ENCODE measurements at regions not wholly inside any gene's neighbourhood (a gene's known extent, or its start where the extent isn't known, plus 50 kb on each side); places are given as distances from the start of the nearest gene placed in this dataset.
A peak's percentile ranks its signal among the peaks of the same experiment; 100 is the strongest.
"Not testable (repeated sequence)": the region's sequence is repeated elsewhere in the genome, so short reads cannot be mapped to it uniquely, and the experiment has no call there.

DNA sequence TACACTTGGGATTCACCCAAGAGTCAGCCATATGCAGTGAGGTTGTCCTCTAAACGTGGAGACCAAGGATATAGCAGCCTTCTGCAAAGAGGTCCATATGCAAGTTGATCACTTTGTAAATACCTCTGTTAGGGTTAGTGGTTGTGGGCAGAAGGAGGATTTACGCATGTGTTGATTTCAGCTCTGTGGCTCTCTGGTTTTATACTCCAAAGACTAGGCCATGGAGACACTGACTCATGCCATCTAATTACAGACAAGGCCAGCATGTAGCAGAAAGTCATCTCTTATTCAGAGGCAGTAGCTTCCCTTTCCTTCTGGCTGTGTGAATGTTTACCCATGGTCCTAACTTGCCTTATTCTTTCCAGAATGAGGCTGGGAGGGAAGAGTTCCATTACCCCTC lies 140.9 kb upstream of the GOLGA6L4 start:
- not testable (repeated sequence) for DNase-seq (ENCODE audit: low read depth in 2 of 3, low spot score in 1 of 3)

DNA sequence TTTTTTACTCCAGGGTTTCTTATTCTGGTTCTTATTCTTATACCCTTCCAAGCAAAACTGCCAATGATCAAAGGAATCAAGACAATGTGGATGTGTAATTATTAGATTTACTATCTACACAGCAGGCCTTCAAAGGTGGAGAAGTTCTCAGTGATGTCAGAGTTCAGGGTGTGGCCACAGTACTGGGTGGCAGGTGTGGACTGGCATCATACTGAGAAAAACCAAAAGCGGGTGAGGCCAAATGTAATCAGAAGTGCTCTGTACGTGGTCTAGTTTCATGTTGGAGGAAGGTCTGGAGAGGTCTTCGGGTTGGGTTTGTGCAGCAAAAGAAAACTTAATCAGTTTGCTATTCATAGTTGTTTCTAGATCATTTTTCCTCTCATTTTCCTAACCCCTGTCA lies 138.5 kb upstream of the GOLGA6L4 start:
- not testable (repeated sequence) for DNase-seq (ENCODE audit: low read depth in 2 of 3, low spot score in 1 of 3)

DNA sequence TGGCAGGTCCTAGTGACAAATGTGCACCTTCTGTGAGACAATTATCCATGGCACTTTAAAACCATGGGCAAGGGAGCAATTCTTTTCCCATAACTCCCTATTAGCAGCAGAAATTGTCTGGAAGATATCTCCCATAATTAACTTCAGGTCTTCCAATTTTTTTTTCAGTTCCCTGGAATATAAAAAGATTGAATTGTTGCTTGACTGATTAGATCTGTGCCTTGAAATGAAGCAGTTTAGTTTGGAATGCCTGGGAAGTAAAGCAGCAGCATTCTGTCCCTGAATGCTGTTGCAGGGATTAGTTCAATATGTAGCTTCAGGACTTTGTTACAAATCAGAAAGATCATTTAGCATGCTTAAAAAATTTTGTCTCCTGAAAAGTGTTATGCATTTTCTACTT lies 137.0 kb upstream of the GOLGA6L4 start:
- DNase-seq (ENCODE audit: low read depth in 2 of 3, low spot score in 1 of 3), result no peak

DNA sequence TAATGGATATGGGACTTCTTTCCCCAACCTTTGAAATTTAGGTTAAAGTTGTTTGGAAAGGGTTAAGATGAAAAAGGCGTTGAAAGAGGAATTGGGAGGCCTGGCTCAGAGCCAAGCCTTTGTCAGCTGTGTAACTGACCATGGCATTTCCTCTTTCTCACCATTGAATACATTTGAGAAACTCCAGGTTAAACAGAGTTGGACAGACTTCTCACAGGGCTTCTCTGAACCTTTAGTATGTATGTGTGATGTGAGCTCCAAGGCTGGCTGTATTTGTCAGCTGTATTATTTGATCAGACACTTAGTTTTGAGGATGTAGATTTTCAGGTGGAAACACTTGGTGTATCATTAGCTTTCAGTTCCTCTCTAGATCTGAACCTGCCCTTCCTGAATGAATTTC lies 136.4 kb upstream of the GOLGA6L4 start:
- no peak for DNase-seq (ENCODE audit: low read depth in 2 of 3, low spot score in 1 of 3)

- DNase-seq (ENCODE audit: low read depth in 2 of 3, low spot score in 1 of 3), result no peak
Observed at GRCh38 chr15:84103345-84103744, 132.2 kb upstream of the GOLGA6L4 start.

DNA sequence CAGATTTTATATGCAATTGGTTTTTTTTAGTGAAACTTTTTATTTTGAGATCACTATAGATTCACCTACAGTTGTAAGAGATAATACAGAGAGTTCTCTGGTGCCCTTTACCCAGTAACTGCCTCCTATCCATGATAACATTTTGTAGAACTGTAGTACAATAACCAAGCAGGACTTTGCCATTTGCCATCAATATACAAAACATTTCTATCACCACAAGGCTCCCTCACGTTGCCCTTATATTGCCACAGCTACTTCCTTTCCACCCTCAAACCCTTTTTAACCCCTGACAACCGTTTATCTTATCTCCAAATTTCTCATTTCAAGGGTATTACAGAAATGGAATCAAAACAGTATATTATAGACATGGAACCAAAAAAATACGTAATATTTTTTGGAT lies 130.7 kb upstream of the GOLGA6L4 start:
- no peak for DNase-seq (ENCODE audit: low read depth in 2 of 3, low spot score in 1 of 3)

DNA sequence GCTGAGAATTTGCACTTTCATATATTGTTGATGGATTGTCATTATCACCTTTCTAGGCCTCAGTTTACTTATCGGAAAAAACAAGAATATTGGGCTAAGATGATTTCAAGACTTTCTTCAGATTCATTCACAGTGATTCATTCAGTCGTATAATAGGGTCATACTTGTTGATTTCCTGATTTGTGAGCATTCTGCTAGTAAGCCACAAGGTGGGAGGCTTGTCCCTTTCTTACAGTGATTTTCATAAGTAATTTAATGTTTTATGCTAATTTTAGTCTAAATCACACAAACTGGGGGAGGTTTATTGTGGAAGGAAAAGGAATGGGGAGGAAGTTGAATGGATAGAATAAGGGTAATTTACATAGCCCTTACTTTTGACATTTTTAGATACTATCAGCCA lies 126.8 kb upstream of the GOLGA6L4 start:
- no peak for DNase-seq (ENCODE audit: low read depth in 2 of 3, low spot score in 1 of 3)

DNA sequence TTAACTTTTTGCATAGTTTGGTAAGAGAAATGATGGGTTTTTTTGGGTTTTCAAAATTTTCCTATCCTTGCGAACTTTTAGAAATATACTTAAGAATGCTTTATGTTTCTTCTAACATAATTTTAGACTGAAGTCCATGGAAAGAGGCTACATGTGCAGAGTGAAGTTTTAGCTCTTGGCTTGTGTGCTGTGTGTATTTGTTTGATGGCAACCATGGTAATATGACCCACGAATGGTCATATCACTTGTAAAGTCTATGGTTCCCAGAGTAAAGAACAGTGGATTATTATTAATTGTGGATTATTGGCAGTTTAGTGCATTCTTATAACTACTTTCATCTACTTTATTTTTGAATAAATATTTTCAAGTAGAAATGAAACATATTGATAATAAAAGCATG lies 124.0 kb upstream of the GOLGA6L4 start:
- DNase-seq (ENCODE audit: low read depth in 2 of 3, low spot score in 1 of 3), result no peak

GRCh38 chr15:84112025-84112424 lies 123.5 kb upstream of the GOLGA6L4 start:
- DNase-seq (ENCODE audit: low read depth in 2 of 3, low spot score in 1 of 3), result no peak

DNA sequence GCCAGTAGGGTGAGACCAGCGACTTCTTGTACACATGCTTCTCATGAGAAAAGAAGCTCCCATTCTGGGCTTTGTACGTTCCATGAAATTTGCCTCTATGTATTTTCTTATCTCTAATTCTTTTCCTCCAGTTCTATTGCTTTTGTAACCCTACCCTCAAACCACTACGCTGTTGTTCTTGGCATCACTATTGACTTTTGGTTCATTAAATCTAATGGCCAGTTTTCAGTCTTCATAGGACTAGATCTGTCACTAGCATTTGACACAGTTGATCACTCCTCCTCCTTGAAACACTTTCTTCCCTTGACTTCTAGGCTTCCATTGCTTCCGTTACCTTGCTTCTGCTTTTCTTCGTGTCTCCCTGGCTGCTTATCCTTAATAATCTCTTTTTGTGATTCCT lies 121.7 kb upstream of the GOLGA6L4 start:
- no peak for DNase-seq (ENCODE audit: low read depth in 2 of 3, low spot score in 1 of 3)

DNA sequence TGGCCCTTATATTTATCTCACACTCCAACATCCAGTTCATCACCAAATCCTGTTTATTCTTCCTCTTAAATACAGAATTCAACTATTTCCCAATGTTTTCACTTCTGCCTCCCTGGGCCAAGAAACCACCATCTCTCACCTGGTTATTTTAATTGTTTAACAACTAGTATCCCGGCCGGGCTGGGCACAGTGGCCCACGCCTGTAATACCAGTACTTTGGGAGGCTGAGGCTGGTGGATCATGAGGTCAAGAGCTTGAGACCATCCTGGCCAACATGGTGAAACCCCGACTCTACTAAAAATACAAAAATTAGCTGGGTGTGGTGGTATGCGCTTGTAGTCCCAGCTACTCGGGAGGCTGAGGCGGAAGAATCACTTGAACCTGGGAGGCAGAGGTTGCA lies 120.9 kb upstream of the GOLGA6L4 start:
- not testable (repeated sequence) for DNase-seq (ENCODE audit: low read depth in 2 of 3, low spot score in 1 of 3)

GRCh38 chr15:84119351-84119750 lies 116.2 kb upstream of the GOLGA6L4 start:
- not testable (repeated sequence) for DNase-seq (ENCODE audit: low read depth in 2 of 3, low spot score in 1 of 3)

- not testable (repeated sequence) for DNase-seq (ENCODE audit: low read depth in 2 of 3, low spot score in 1 of 3)
Observed at GRCh38 chr15:84120903-84121302, 114.7 kb upstream of the GOLGA6L4 start.

DNA sequence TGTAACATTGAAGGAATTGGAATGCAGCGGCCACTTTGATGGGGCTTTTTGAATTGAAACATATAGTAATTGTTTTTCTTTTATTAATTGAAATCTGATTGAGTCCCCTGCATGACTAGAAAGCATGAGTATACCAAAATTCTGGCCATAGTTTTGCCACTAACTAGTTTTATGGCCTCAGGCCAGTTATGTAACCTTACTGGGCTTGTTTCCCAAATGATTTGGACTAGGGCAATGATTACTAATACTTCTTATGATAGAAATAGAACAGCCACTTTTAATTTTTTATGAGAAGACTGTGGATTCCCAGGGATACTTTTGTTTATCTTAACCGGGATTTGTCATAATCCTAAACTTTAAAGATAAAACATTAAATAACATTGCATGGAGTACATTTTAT lies 106.9 kb upstream of the GOLGA6L4 start:
- DNase-seq (ENCODE audit: low read depth in 2 of 3, low spot score in 1 of 3), result not testable (repeated sequence)

DNA sequence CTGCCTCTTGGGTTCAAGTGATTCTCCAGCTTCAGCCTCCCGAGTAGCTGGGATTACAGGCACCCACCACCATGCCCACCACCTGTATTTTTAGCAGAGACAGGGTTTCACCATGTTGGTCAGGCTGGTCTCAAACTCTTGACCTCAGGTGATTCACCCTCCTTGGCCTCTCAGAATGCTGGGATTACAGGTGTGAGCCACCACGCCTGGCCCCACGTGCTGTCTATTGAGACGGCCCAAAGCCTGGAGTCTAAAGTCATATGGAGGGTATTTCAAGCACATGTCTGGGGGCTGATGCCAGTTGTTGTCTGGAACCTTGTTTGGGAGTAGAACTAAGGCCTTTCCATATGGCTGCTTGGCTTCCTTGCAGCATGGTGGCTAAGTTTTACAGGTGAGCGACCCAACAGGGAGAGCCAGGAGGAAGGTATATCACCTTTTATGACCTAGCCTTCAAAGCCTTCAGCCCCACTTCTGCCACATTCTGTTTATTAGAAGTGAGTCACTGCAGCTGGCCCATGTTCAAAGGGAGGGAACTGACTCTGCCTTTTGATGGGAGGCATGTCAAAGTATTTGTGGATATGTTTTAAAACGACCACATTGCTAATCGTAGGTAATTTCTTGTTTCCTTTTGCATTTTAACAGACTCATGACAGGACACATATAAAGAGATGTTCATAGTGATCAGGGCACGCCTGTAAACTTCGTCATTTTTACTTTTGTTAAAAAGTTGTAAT lies 105.3 kb upstream of the GOLGA6L4 start:
- not testable (repeated sequence) for DNase-seq (ENCODE audit: low read depth in 2 of 3, low spot score in 1 of 3)

DNA sequence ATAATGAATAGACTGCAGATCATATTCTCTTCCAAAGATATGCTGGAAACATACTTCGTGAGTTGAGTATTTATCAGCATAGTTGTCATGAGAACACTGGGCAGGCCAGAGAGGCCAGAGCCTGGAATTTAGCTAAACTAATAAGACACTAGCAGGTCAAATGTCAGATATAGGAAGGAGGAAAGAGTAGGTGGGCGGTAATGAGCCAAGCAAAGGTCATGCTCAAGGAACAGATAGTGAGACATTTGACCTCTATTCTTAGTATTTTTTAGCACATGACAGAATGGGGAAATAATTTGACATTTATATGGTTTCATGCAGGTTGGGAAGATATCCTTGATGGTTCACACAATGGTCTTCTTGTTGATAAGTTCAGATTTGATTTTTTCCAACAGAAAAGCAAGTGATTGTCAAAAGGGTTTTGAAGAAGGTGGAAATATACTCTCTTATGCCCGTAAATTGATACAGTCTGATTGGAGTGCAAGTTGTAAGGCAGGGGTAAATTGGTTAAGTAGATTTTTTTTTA lies 99.6 kb upstream of the GOLGA6L4 start:
- not testable (repeated sequence) for DNase-seq (ENCODE audit: low read depth in 2 of 3, low spot score in 1 of 3)

GRCh38 chr15:84142888-84143337 lies 92.7 kb upstream of the GOLGA6L4 start:
- DNase-seq (ENCODE audit: low read depth in 2 of 3, low spot score in 1 of 3), result peak; percentile 64 to 85 (median 65)

GRCh38 chr15:84143753-84144314 lies 91.7 kb upstream of the GOLGA6L4 start:
- DNase-seq (ENCODE audit: low read depth in 2 of 3, low spot score in 1 of 3), result no peak

DNA sequence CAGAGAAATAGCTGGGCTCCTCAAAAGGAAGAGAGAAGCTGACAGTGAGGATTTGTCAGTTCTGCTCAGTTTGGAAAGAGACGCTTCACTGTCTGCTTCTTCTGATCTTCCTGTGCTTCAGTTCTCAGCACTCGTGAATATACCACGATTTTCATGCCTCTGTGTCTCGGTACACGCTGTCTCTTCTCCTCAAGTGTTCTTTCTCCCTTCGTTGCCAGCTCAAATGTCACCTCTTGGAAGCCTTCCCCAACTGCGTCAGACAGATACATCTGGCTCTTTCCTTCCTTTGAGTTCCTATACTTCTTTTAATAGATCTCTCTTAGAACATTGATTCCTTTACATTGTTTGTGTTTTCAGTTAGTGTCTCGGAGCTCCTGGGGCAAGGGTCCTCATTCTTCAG lies 90.6 kb upstream of the GOLGA6L4 start:
- DNase-seq (ENCODE audit: low read depth in 2 of 3, low spot score in 1 of 3), result not testable (repeated sequence)

- not testable (repeated sequence) for DNase-seq (ENCODE audit: low read depth in 2 of 3, low spot score in 1 of 3)
Observed at GRCh38 chr15:84146299-84146698, 89.3 kb upstream of the GOLGA6L4 start.

- not testable (repeated sequence) for DNase-seq (ENCODE audit: low read depth in 2 of 3, low spot score in 1 of 3)
Observed at GRCh38 chr15:84147307-84147706, 88.3 kb upstream of the GOLGA6L4 start.

GRCh38 chr15:84151205-84151931 lies 84.2 kb upstream of the GOLGA6L4 start:
- no peak for DNase-seq (ENCODE audit: low read depth in 2 of 3, low spot score in 1 of 3)

Data from stimulated activated CD4-positive, alpha-beta T cell treated with anti-CD3 and anti-CD28 coated beads, Interleukin-12 subunit alpha, Interleukin-12 subunit beta, amount 100 ng/mL, for 48 hours (primary cell).